HepG2 (cell line): ENCODE measurements at regions not wholly inside any gene's neighbourhood (a gene's known extent, or its start where the extent isn't known, plus 50 kb on each side); places are given as distances from the start of the nearest gene placed in this dataset.

Experiments
- ATM ChIP-seq: fragments of 450-650 bp; IDR thresholded peaks from 2 replicates; pipeline ENCODE4 v1.7.1; 2017; ENCODE audit warnings: mild to moderate bottlenecking, borderline replicate concordance
- CEBPB ChIP-seq: IDR thresholded peaks from 2 replicates; pipeline ENCODE4 v1.6.1; 2011; ENCODE audit warnings: low read depth, low read length, improper control_type of control experiment, borderline replicate concordance
- DPF2 ChIP-seq: sonication (generic); formaldehyde crosslinking; IDR thresholded peaks from 2 replicates; pipeline ENCODE4 v1.4.0; 2020; ENCODE audit warnings: mild to moderate bottlenecking, low read depth, missing genetic modification reagents, borderline replicate concordance
- ELF3 ChIP-seq: IDR thresholded peaks from 2 replicates; pipeline ENCODE4 v1.6.1; 2016; ENCODE audit warnings: missing genetic modification reagents, missing compliant biosample characterization
- EP300 ChIP-seq, 3 experiments: sonication (generic) in 1 of 3; formaldehyde crosslinking in 1 of 3; IDR thresholded peaks; 2 replicates each; pipeline versions ENCODE4 v1.5.1 to v1.6.1; 2011 to 2020; ENCODE audit warnings: low read depth in 2 of 3, low read length in 2 of 3, borderline replicate concordance in 1 of 3, improper control_type of control experiment in 1 of 3, mild to moderate bottlenecking in 1 of 3, missing genetic modification reagents in 1 of 3, moderate library complexity in 1 of 3
- FOXO1 ChIP-seq: sonication (generic); formaldehyde crosslinking; IDR thresholded peaks from 2 replicates; pipeline ENCODE4 v1.4.0; 2020; ENCODE audit warnings: missing genetic modification reagents
- GABPA ChIP-seq, 2 experiments: IDR thresholded peaks; 2 replicates each; pipeline ENCODE4 v1.6.1; 2011 to 2016; ENCODE audit warnings: low read depth in 2 of 2, low read length in 1 of 2, missing biosample characterization in 1 of 2, missing genetic modification characterization in 1 of 2
- GLI4 ChIP-seq: sonication (generic); formaldehyde crosslinking; IDR thresholded peaks from 2 replicates; pipeline ENCODE4 v1.5.1; 2020; ENCODE audit warnings: missing genetic modification reagents, mild to moderate bottlenecking, moderate library complexity, borderline replicate concordance
- IKZF5 ChIP-seq: IDR thresholded peaks from 2 replicates; pipeline ENCODE4 v1.6.1; 2018; ENCODE audit warnings: missing genetic modification reagents, mild to moderate bottlenecking, missing compliant biosample characterization
- IRF2 ChIP-seq: IDR thresholded peaks from 2 replicates; pipeline ENCODE4 v1.6.1; 2018; ENCODE audit warnings: missing genetic modification reagents, missing compliant biosample characterization
- MIER2 ChIP-seq: IDR thresholded peaks from 2 replicates; pipeline ENCODE4 v1.6.1; 2016; ENCODE audit warnings: missing biosample characterization, missing genetic modification reagents
- MIER3 ChIP-seq: IDR thresholded peaks from 2 replicates; pipeline ENCODE4 v1.6.1; 2016; ENCODE audit warnings: missing compliant biosample characterization, borderline replicate concordance
- NFE2 ChIP-seq: sonication (generic); formaldehyde crosslinking; IDR thresholded peaks from 2 replicates; pipeline ENCODE4 v1.4.0; 2020; ENCODE audit warnings: missing genetic modification reagents
- NFKBIZ ChIP-seq: IDR thresholded peaks from 2 replicates; pipeline ENCODE4 v1.6.1; 2018; ENCODE audit warnings: missing genetic modification reagents, missing compliant biosample characterization
- NR2F1 ChIP-seq, 2 experiments: fragments of 450-650 bp in 1 of 2; formaldehyde crosslinking in 1 of 2; IDR thresholded peaks; 2 replicates each; pipeline versions ENCODE4 v1.5.0 to v1.6.1; 2016 to 2020; ENCODE audit warnings: mild to moderate bottlenecking in 1 of 2, missing compliant biosample characterization in 1 of 2, missing genetic modification reagents in 1 of 2, moderate library complexity in 1 of 2
- NR2F2 ChIP-seq: IDR thresholded peaks from 2 replicates; pipeline ENCODE4 v1.6.1; 2012; ENCODE audit warnings: low read depth, inconsistent platforms, borderline replicate concordance
- POLR2G ChIP-seq: fragments of 200-400 bp; formaldehyde crosslinking; IDR thresholded peaks from 2 replicates; pipeline ENCODE4 v1.6.1; 2018; ENCODE audit warnings: mild to moderate bottlenecking, low read depth, low read length, moderate library complexity
- REL ChIP-seq: sonication (generic); formaldehyde crosslinking; conservative IDR thresholded peaks from 2 replicates; pipeline ENCODE4 v1.8.0; 2022; ENCODE audit warnings: mild to moderate bottlenecking, missing genetic modification reagents, moderate library complexity
- RXRB ChIP-seq: IDR thresholded peaks from 2 replicates; pipeline ENCODE4 v1.6.1; 2016; ENCODE audit warnings: borderline replicate concordance, missing genetic modification reagents, missing compliant biosample characterization
- SALL2 ChIP-seq: sonication (generic); formaldehyde crosslinking; IDR thresholded peaks from 2 replicates; pipeline ENCODE4 v1.8.1; 2023; ENCODE audit warnings: mild to moderate bottlenecking, missing genetic modification reagents, inconsistent platforms
- SOX6 ChIP-seq, 2 experiments: fragments of 450-650 bp in 1 of 2; sonication (generic) in 1 of 2; formaldehyde crosslinking in 1 of 2; IDR thresholded peaks; 2 replicates each; pipeline versions ENCODE4 v1.4.0 to v1.6.1; 2017 to 2020; ENCODE audit warnings: antibody characterized with exemption in 1 of 2, mild to moderate bottlenecking in 1 of 2, missing genetic modification reagents in 1 of 2
- SRSF4 ChIP-seq: fragments of 200-400 bp; formaldehyde crosslinking; IDR thresholded peaks from one replicate; pipeline ENCODE4 v1.6.1; 2018; ENCODE audit warnings: mild to moderate bottlenecking, low read depth, low read length, moderate library complexity; ENCODE audit not compliant: poor library complexity, severe bottlenecking
- TEAD3 ChIP-seq: optimal IDR thresholded peaks from 2 replicates; pipeline ENCODE3; 2016; ENCODE audit warnings: borderline replicate concordance
- ZNF136 ChIP-seq: sonication (generic); formaldehyde crosslinking; IDR thresholded peaks from 2 replicates; pipeline ENCODE4 v1.8.1; 2022; ENCODE audit warnings: low read depth, mild to moderate bottlenecking, moderate library complexity, missing genetic modification reagents
- ZNF230 ChIP-seq: sonication (generic); formaldehyde crosslinking; IDR thresholded peaks from 2 replicates; pipeline ENCODE4 v1.4.0; 2020; ENCODE audit warnings: mild to moderate bottlenecking, missing genetic modification reagents
- ZNF33A ChIP-seq: sonication (generic); formaldehyde crosslinking; IDR thresholded peaks from 2 replicates; pipeline ENCODE4 v1.5.1; 2020; ENCODE audit warnings: missing genetic modification reagents, mild to moderate bottlenecking, moderate library complexity, borderline replicate concordance
- ZNF367 ChIP-seq: sonication (generic); formaldehyde crosslinking; IDR thresholded peaks from 2 replicates; pipeline ENCODE4 v1.4.0; 2020; ENCODE audit warnings: missing genetic modification reagents, borderline replicate concordance
- ZNF557 ChIP-seq: sonication (generic); formaldehyde crosslinking; IDR thresholded peaks from 2 replicates; pipeline ENCODE4 v1.4.0; 2020; ENCODE audit warnings: missing genetic modification reagents
- ZNF737 ChIP-seq: sonication (generic); formaldehyde crosslinking; IDR thresholded peaks from 2 replicates; pipeline ENCODE4 v1.5.0; 2020; ENCODE audit warnings: missing genetic modification reagents, mild to moderate bottlenecking, borderline replicate concordance
- TF ChIP-seq, protein P1 (sequence below): sonication (generic); formaldehyde crosslinking; IDR thresholded peaks from 2 replicates; pipeline ENCODE4 v1.4.0; 2020; ENCODE audit warnings: mild to moderate bottlenecking, missing genetic modification reagents

DNA sequence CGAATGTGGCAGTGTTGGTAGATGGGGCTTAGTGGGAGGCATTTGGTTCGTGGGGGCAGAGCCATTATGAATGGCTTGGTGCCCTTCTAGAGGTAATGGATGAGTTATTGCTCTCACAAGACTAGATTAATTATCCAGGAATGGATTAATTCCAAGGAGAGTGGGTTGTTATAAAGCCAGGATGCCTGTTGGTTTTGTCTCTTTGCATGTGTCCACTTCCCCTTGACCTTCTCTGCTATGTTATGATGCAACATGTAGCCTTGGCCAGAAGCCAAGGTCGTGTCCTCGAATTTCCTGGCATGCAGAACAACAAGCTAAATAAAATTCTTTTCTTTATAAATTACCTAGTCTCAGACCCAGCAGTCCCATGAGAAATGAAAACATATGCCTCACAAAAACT lies 111.2 kb upstream of the PLS3 start (continued):
- no peak for TF ChIP-seq GLI4 (CRISPR knock-in tag)
- TF ChIP-seq SRSF4 = no peak
- peak; percentile 81 for TF ChIP-seq TEAD3 (CRISPR knock-in tag)
- TF ChIP-seq NR2F2 = peak; percentile 85
- no peak for TF ChIP-seq POLR2G
- no peak for TF ChIP-seq SALL2 (CRISPR knock-in tag)
- no peak for TF ChIP-seq NFE2
- TF ChIP-seq ZNF367 (CRISPR knock-in tag) = no peak
- TF ChIP-seq DPF2 (CRISPR knock-in tag) = no peak
- TF ChIP-seq MIER3 = 0 out of 2 replicates have a peak, but pooled peaks have one; percentile 35
- TF ChIP-seq MIER2 (CRISPR knock-in tag) = no peak
- peak; percentile 93 for TF ChIP-seq RXRB (CRISPR knock-in tag)
- TF ChIP-seq IKZF5 (CRISPR knock-in tag) = no peak
- no peak for TF ChIP-seq REL (CRISPR knock-in tag)
- TF ChIP-seq ZNF136 (CRISPR knock-in tag) = no peak
- TF ChIP-seq, protein P1, sequence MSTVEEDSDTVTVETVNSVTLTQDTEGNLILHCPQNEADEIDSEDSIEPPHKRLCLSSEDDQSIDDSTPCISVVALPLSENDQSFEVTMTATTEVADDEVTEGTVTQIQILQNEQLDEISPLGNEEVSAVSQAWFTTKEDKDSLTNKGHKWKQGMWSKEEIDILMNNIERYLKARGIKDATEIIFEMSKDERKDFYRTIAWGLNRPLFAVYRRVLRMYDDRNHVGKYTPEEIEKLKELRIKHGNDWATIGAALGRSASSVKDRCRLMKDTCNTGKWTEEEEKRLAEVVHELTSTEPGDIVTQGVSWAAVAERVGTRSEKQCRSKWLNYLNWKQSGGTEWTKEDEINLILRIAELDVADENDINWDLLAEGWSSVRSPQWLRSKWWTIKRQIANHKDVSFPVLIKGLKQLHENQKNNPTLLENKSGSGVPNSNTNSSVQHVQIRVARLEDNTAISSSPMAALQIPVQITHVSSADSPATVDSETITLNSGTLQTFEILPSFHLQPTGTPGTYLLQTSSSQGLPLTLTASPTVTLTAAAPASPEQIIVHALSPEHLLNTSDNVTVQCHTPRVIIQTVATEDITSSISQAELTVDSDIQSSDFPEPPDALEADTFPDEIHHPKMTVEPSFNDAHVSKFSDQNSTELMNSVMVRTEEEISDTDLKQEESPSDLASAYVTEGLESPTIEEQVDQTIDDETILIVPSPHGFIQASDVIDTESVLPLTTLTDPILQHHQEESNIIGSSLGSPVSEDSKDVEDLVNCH (CRISPR knock-in tag) = no peak
- peak; percentile 68 for TF ChIP-seq ELF3 (CRISPR knock-in tag)
- no peak for TF ChIP-seq NFKBIZ (CRISPR knock-in tag)
- TF ChIP-seq ZNF230 = no peak
- no peak for TF ChIP-seq ZNF33A (CRISPR knock-in tag)
- TF ChIP-seq ATM = no peak
- peak in 1 of 2 experiments; percentile 75; a peak in 2 of 4 replicates for TF ChIP-seq EP300 (IDR thresholded peaks at IDR 0.05; ENCODE audit: low read depth in 2 of 2, low read length in 2 of 2)
- no peak for TF ChIP-seq EP300 (CRISPR knock-in tag; IDR thresholded peaks at IDR 0.05; ENCODE audit: borderline replicate concordance)
- TF ChIP-seq ZNF737 (CRISPR knock-in tag) = no peak
- 0 out of 2 replicates have a peak, but pooled peaks have one; percentile 30 for TF ChIP-seq IRF2 (CRISPR knock-in tag)
- no peak for TF ChIP-seq ZNF557 (CRISPR knock-in tag)
- TF ChIP-seq CEBPB = peak; percentile 87
- TF ChIP-seq FOXO1 = peak; percentile 86
- no peak for TF ChIP-seq SOX6 (IDR thresholded peaks at IDR 0.05)
- peak; percentile 51 for TF ChIP-seq SOX6 (CRISPR knock-in tag; IDR thresholded peaks at IDR 0.05)
- peak; percentile 80 to 89 for TF ChIP-seq NR2F1 (CRISPR knock-in tag; IDR thresholded peaks at IDR 0.05)
- TF ChIP-seq GABPA (IDR thresholded peaks at IDR 0.05; ENCODE audit: low read depth, low read length) = no peak
- peak; percentile 25; the same call in 1 of the 2 replicates for TF ChIP-seq GABPA (CRISPR knock-in tag; IDR thresholded peaks at IDR 0.05; ENCODE audit: low read depth)
